Activated CD4-positive, alpha-beta T cell treated with anti-CD3 and anti-CD28 coated beads, Interleukin-2, amount 50 U/mL, for 48 hours (primary cell): ENCODE measurements at regions not wholly inside any gene's neighbourhood (a gene's known extent, or its start where the extent isn't known, plus 50 kb on each side); places are given as distances from the start of the nearest gene placed in this dataset.
A peak's percentile ranks its signal among the peaks of the same experiment; 100 is the strongest.

Experiments
- DNase-seq, 2 experiments: peaks; one replicate each; pipeline ENCODE4 v3.0.0-alpha.2; 2020

DNA sequence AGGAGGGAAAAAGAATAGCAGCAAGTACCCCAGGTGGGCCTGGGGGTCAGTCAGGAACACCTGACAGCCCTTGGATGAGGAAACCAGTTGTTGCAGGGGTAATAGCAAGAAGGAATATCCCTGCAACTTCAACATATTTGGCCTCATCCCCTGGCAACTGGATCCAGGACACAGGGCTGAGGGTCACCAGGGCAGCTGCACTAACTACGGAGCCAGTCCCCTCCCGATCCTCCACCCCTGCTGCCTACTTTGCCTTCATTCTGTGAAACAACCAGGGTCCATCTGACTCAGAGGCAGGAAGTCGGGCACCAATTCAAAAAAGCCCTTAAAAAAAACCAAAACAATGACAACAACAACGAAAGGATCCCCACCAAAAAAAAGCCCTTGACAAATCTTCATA, 52.9 kb downstream of the FRMPD3 start:
- DNase-seq = no peak

DNA sequence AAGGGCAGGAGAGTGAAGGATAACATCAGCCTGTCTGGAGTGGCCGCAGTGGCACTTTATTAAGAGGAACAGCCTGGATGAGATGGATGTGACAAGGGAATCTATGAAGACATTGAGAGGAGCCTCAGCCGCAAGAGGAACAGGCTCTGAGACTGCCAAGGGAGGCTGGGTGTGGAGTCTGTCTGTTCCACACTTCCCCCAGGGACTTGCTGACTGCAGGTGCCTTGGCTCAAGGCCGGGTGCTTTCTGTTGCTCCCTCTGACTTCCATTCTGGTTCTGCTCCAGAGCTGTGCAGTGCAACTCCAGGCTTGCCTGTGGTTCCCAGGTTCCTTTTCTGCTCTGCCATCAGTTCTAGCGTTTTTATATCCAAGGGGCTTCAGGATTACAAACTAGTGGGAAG, 54.6 kb downstream of the FRMPD3 start:
- DNase-seq = no peak

DNA sequence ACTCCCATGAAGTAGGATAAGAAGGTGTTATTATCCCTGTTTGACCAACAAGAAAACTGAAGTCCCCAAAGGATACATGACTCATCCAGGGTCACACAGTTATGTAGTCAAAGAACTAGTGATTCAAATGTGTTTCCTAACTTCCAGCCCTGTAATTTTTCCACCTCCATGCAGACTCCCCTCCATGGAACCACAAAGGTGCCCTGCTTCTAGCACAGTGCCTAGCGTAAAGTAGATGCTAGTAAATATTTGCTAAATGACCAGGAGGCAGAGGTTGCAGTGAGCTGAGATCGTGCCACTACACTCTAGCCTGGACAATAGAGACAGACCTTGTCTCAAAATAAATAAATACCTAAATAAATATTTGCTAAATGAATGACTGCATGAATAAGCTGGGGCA, 55.8 kb downstream of the FRMPD3 start:
- no peak for DNase-seq

DNA sequence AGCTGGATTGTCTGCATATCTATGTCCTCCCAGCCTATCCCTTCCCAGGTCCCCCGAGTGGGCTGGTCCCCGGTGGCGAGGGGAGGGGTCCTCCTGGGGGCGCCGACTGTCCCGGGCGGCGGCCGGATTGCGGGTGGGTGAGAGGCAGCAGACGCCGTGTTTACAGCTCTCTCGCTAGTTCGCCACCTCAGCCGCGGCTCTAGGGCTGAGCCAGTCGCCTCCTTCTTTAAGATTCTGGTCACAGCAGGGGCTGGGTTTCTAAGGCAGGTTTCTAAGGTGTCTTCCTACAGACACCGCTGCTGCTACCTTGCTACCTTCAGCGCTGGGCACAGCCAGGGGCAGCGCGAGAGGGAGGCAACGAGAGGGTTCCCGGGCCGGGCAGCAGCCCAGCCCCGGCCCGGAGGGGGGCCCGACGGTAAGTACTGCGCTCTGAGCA, 57.2 kb downstream of the FRMPD3 start:
- no peak for DNase-seq

DNA sequence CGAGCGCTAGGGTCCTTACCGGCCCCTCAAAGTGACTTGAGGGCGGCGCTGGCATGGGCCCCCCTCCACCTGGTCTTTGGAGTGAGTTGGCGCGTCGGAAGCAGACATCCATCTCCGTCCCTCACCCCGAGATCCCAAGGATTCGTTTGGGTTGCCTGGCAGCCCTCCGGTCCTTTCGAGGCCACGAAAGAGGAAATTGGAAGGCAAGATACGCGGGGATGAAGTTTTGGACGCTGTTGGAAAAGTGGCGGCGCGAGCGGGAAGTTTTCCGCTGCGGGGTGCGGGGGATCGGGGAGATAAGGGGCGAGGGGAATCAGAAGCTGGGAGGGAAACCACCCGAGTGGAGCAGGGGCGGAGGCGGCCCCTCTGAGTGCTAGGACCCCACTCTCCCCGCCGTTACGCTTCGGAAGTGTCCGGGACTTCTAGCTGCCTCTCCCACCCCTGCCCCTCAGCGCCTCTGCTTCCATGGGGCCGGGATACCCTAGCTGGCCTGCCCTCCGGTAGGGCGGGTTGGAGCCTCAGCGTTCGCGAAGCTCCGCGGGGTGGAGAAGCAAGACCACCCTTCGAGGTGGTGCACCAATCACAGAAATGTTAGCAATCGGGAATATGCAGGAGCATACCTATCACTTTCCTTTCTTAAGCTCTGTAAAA, 57.8 kb downstream of the FRMPD3 start:
- DNase-seq = no peak

DNA sequence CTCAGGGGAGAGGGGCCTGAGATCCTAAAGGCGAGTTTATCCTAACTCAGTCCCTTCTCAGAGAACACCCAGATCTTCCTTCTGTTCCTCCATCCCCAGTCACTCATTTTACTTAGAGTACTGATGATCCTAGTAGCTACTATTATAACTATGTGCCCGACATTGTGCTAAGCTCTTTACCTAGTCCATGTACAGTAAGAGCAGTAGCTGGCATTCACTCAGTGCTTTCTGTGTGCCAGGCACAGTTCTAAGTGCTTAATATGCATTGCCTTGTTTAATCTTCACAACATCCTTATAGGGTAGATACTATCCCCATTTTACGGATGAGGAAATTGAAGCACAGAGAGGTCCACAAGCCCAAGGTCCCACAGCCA, 58.3 kb downstream of the FRMPD3 start:
- no peak for DNase-seq

DNA sequence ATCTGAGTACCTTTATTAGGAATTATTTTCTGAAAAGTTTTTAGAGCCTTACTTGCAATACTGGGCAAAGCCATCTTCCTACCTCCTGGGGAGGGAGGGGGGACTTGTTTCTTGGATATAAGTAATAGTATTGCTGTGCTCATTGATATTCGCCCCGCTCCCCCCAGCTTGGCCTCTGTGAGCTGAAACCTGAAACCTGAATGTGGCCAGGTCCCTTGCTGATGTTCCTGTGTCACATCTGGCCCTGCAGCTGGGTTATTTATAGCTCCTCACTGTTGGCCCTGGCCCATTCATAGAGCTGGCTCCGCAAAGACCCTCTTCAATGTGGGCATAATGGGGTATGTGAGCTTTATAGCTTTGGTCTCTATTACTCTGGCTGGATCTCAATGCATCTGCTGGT, 59.5 kb downstream of the FRMPD3 start:
- DNase-seq = no peak

DNA sequence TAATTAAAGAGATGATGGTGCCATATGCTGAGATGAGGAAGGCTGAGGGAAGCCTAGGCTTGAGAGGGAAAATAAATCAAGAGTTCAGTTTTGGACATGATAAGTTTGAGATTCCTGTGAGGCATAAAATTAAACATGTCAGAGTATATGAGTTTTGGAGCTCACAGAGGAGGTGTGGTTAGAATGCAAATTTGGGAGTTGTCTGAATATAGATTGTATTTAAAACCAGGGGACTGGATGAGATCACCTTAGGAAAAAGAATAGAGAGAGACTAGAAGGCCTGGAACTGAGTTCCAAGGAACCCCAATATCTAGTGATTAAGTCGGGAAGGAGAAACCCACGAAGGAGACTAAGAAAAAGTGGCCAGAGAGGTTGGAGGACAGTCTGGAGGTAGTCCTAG, 65.5 kb downstream of the FRMPD3 start:
- DNase-seq = no peak

DNA sequence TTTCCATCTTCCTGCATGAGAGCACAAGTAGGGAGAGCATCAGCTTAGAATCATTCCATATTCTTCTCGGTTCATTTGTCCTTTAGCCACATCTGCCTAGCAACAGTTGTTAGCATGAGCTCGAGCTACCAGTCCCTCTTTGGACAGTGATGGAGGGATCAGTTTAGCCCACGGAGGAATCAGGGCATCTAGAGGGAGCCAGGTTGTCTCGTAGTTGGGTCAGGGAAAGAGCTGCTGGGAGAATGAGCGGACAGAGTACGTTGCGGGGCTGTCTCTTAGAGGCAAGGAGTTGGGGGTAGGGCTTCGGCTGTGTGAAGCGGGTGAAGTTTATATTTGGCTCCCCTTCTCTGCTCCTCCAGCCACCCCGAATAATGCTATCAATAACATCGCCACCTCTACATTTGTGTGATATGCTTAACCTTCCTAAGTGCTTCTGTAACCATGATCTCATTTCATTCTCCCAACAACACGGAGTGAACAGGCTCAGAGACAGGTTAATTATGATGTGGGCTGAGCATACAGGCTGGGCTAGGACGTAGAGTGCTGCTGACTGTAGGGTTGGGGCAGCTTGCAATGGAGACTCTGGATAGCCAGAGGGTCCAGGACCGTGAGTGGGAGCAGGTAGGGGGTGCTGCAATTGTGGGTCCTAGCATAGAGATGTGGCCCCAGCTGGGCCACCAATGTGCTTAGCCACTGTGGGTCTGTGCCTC, 72.6 kb downstream of the FRMPD3 start:
- no peak for DNase-seq

DNA sequence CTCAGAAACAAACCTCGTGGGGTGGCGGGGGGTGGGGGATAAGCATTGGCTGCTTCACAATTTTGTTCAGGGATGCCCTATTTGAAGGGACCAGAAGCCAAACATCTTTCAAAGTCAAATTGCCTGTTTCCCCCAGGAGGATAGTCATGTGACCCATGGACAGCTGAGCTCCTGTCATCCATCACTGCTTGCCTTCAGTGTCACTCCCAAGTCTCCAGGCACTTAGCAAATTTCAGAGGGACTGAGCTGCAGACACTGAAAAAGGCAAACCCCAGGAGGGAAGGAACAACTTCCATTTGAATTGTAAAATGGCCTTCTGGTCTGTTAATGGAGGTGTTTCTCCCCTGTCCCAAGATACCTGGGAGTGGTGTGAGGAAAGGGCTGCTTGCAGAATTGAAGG, 73.4 kb downstream of the FRMPD3 start:
- DNase-seq = no peak

DNA sequence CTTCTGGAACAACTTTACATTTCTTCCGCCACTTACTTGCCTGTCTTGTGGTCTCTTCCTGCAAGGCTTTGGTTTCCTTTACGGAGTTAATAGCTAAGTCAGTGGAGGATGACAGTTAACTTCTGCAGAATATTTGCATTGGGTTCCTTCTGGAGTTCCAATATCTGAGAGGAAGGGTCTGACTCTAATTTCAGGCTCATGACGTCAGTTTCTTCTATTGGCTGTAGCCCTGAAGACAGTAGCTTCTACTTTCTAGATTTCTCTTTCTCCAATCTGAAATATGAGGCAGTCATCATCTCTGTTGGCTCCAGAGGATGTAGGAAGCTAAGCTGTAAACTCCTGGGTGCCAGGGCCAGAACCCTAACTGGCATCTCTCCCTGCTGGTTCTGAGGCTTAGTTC, 76.7 kb downstream of the FRMPD3 start:
- no peak for DNase-seq

DNA sequence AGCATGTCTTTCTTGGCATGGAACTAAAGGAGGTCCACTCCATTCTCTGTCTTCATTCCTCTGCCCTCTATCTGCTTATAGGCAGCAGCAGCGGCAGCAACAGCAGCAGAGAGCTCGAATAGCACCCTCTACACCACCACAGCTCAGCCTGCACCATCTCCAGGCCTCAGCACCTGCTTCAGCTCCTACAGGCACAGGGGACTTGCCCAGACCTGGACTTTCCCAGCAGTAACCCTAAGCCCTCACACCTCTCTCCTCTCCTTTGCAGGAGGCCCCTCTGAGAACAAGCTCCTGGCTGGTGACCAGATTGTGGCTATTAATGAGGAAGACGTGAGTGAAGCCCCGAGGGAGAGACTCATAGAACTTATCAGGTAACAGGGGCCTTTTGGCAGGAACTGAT, 80.7 kb downstream of the FRMPD3 start:
- no peak for DNase-seq

DNA sequence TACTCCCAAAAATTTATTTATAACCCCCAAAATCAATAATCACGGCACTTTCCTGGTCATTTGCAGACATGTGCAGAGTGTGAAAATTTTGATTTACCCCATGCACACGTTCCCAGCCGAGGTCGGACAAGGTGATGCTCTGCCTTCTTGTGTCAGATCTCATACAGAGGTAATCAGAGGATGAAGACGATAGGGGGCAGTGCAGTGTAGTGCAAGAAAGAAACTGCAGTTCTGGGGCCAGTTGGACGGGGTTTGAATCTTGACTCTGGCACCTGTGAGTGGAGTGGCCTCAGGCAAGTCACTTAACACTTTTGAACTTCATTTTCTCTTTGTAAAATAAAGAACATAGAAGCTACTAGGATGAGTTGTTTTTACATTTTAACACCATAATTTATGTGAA, 88.4 kb downstream of the FRMPD3 start:
- DNase-seq = peak; percentile 21 to 37

DNA sequence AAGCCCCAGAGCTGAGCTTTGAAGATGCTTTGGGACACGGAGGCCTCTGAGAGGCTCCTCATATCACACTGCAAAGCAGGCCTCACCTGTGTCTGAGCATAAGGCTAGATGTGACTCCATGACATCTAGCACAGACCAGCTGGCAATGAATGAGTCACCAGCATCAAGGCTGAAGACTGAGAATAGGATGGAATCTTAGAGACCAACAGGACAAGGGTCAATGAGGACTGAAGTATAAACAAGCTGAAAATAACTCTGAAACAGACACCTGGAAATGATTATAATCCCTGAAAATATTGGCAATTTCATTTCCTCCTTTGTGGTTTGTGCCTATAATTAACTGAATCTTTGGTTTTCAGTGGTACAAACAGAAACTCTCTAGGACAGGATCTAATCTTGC, 87.1 kb upstream of the PRPS1 start:
- DNase-seq = no peak

DNA sequence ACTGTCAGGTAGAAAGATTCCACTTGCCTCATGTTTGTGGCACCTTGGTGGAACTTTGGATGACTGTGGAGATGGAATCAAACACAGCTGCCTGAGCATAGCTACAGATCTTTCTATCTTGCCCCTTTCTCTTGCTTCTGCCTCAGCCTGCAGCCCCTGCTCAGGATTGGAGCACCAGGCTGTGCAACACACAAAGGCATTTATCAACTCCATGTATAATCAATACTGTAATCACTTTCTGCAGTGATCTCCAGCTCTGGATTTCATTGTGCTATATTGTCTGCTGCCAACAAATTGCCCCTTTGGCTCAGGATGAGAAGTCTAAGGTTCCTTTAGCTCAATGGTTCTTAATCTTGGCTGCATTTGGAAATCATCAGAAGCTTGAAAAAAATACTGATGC, 86.3 kb upstream of the PRPS1 start:
- DNase-seq = no peak

DNA sequence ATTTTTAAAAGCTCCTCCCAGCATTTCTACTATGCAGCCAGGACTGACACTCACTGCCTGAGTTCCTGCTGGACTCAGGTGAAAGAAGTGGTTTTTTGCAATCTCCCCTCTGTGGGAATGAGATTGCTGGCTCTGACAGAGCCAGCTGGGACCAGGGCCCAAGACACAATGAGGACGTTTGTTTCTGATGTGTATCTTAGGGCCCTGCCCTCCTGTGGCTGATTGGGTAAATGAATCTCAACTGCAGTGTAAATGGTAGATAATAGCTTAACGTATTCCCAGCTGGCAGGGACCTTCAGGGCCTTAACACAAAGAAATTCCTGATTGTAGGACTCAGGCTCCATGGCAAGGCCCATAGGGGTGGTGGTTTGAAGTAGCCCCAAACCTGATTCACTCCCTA, 85.8 kb upstream of the PRPS1 start:
- DNase-seq = no peak

DNA sequence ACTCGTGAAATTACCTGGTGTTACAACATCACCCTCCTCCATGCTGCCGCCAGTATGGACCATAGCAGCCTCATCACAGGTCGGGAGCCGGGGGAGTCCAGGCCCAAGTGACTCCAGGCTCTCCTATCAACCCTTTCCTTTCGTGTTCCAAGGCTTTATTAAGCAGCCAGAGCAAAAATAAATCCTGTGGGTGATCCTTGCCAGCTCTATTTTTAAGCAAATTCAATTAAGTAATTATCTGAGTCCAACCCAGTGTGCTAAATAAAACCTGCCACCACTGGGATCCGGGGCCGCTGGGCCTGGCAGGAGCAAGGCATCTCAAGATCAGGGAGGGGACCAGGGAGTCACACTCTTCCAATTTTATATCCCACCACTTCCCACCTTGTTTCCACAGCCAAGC, 80.7 kb upstream of the PRPS1 start:
- no peak for DNase-seq

DNA sequence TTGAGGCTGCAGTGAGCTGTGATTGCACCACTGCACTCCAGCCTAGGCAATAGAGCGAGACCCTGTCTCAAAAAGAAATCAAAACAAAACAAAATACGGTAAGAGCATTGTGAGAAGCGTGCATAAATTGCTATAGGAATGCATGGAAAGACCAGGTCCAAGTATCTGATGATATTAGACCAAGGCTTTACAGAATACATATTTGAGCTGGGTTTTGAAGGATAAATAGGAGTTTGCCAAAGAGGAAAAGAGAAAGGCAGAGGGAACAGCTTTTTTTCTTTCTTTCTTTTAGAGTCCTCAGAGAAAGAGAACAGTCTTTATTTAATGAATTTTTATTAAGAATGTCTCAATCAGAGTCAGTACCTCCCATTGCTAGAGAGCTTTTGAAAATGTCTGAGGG, 79.5 kb upstream of the PRPS1 start:
- no peak for DNase-seq

DNA sequence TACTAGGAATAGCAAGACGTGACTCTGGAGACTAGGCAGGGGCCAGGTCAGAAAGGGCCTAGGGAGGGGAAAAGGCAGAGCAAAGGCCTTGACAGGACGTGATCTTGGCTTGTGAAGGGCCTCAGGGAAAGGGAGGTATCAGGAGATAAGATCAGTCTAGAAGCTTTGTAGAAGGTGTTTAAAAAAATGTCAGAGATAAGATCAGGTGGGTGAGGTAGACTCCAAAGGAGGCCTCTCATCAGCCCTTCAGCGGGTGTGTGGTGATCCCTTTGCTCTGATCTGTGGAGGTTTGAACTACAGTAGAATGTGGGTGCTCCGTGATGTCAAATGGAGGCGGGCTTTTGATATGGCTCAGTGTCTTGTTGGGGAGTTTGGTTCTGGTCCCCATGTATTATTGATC, 78.8 kb upstream of the PRPS1 start:
- DNase-seq = peak in 1 of 2 experiments; percentile 5

DNA sequence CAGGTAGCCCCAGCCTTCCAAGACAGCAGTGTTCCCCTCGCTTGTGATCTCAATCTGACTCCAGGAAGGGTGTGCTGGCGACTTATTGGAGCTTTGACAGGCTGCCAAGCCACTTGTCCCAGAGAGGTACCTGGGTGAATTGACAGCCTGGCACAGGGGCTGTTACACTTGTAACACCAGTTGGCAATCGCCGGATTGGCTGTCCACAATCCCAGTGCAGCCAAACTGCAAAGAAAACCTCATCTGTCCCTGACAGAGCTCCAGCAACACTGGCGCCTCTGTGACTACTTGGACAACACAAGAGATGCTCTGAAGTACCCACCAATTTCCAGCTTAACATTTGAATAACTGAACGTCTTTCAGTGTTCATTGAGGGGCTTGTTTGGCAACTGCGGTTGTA, 76.8 kb upstream of the PRPS1 start:
- no peak for DNase-seq

DNA sequence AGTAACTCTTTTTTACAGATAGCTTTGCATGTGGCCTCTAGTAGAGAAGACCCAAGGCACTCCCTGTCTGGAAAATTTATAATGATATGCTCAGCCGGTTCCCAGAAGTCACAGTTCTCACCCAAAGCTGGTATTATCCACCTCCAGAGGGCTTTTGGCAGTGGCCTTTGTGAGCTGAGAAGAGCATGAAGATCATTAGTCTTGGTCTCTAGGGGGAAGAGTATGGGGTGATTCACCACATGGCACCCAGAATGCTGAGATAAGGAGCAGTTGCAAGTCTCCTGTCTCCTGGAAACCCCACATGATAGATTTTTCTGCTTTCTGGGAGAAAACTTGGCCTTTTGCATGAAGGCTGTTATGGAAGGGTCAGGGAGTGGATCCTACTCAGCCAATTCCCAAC, 75.4 kb upstream of the PRPS1 start:
- DNase-seq = no peak

DNA sequence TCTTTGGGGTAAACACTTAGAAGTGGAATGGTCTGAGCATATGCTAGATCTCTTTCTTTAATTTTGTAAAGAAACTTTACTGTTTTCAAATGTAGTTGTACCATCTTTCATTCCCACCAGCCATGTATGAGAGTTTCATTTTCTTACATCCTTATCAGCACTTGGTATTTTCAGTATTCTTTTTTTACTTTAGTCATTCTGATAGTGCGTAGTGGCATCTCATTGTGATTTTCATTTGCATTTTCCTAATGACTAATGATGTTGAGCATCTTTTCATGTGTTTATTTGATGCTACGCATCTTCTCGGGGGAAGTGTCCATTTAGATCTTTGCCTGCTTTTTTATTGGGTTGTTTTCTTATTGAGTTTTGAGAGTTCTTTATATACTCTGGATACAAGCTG, 71.3 kb upstream of the PRPS1 start:
- DNase-seq = no peak

DNA sequence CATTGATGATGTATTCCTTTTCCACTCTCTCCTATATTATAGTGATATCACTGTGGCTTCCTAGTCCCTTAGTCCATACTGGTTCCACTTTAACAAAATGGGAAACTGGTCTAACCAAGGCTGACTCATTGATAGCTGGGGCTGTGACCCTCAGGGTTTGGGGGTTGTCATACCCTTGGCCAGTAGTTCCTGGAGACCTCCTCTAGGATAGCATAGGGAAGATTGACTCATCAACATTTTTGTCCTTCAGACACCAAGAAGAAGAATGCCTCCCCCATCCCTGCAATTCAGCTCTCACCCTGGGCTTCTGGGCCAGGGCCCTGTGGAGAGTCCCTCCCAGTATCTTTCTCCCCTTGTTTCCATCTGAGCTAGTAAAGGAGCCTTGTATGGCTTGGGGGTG, 68.8 kb upstream of the PRPS1 start:
- DNase-seq = no peak

DNA sequence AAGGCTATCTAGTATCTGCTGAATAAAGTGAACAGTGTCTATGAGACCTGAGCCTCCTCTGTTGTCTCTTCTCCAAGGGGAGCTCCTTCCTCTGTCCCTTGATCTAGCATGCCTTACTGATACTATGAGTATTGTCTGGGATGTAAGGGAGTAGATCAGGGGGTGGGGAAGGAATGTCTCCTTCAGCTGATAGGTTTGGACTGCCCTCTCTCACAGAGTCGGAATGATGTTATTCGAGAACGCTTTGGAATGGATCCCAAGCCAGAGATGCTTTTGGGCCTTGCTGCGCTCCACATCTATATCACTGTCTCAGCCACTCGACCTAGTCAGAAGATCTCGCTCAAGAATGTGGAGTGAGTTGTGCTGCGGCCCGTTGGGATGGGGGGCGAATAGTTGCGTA, 68.3 kb upstream of the PRPS1 start:
- no peak for DNase-seq

DNA sequence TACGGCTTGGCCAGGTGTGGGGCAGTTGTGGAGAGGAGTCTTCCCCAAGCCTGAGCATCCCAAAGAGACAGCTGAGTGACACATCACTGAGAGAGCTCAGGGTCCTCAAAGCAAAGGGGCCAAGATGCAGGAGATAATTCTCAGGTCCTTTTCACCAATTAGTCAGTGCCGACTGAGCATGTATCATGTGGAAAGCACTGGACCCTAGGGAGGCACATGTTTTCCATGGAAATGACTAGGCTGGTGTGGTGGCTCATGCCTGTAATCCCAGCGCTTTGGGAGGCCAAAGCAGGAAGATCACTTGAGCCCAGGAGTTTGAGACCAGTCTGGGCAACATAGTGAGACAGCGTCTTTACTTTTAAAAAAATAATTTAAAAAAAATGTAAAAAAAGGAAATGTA, 67.3 kb upstream of the PRPS1 start:
- DNase-seq = no peak
